Spleen (tissue), 7 donors: ENCODE measurements at regions not wholly inside any gene's neighbourhood (a gene's known extent, or its start where the extent isn't known, plus 50 kb on each side); places are given as distances from the start of the nearest gene placed in this dataset.

ENCODE experiments used
- CTCF ChIP-seq, 11 experiments: fragments of 200-600 bp in 7 of 11; fragments of 450-650 bp in 4 of 11; sonication (generic) in 4 of 11; IDR thresholded peaks in 8 of 11; conservative IDR thresholded peaks in 3 of 11; 1 replicate in 7 of 11; 2 replicates in 4 of 11; pipeline versions ENCODE4 v1.4.0 to v1.8.0; 2016 to 2021; ENCODE audit warnings: antibody characterized with exemption in 11 of 11, inconsistent platforms in 4 of 11, mild to moderate bottlenecking in 1 of 11
- POLR2A ChIP-seq, 3 donors: fragments of 450-650 bp; IDR thresholded peaks; one replicate each; pipeline ENCODE4 v1.5.1; 2017; ENCODE audit warnings: antibody characterized with exemption in 3 of 3, mild to moderate bottlenecking in 1 of 3
- donor health status: DM: no; HTN: no; CAD: no; lungs with moderate emphysema.
- donor health status: DM: no; HTN: no; CAD: no.
- donor health status: DM: no; HTN: no; CAD: no.

- no peak for TF ChIP-seq CTCF (IDR thresholded peaks at IDR 0.05 in 8 of 11, conservative IDR thresholded peaks at IDR 0.05 in 3 of 11)
- TF ChIP-seq POLR2A (IDR thresholded peaks at IDR 0.05): no peak
Observed at GRCh38 chr11:112504056-112504455, 243.4 kb upstream of the PLET1 start.
